Transverse colon (tissue), 4 donors: ENCODE measurements at regions not wholly inside any gene's neighbourhood (a gene's known extent, or its start where the extent isn't known, plus 50 kb on each side); places are given as distances from the start of the nearest gene placed in this dataset.

Source experiments
- DNase-seq: peaks from one replicate; pipeline ENCODE4 v3.0.0-alpha.2; 2019
- H3K27ac ChIP-seq, 4 donors: fragments of 200-600 bp; sonication (generic); 2 replicates each; pipeline ENCODE4 v1.5.1; 2016 to 2018; ENCODE audit warnings: inconsistent platforms in 4 of 4
- H3K27me3 ChIP-seq: fragments of 200-600 bp; sonication (generic); 2 replicates; pipeline ENCODE4 v1.5.1; 2017; ENCODE audit warnings: inconsistent platforms
- H3K36me3 ChIP-seq, 4 donors: fragments of 200-600 bp; sonication (generic); 2 replicates each; pipeline ENCODE4 v1.5.1; 2017 to 2019; ENCODE audit warnings: inconsistent platforms in 4 of 4
- H3K4me1 ChIP-seq, 4 donors: fragments of 200-600 bp; sonication (generic); 2 replicates each; pipeline ENCODE4 v1.5.1; 2017 to 2020; ENCODE audit warnings: inconsistent platforms in 4 of 4
- H3K4me3 ChIP-seq, 4 donors: fragments of 200-600 bp; sonication (generic); 1 replicate in 1 of 4; 2 replicates in 3 of 4; pipeline versions ENCODE4 v1.5.1 to v1.6.1; 2017 to 2019; ENCODE audit warnings: inconsistent platforms in 4 of 4
- H3K9me3 ChIP-seq, 2 donors: fragments of 200-600 bp; sonication (generic); 2 replicates each; pipeline ENCODE4 v1.5.1; 2017 to 2019; ENCODE audit warnings: inconsistent platforms in 2 of 2
- CTCF ChIP-seq, 5 experiments: fragments of 200-600 bp in 3 of 5; fragments of 450-650 bp in 2 of 5; sonication (generic) in 3 of 5; IDR thresholded peaks; 1 replicate in 2 of 5; 2 replicates in 3 of 5; pipeline ENCODE4 v1.5.1; 2016 to 2017; ENCODE audit warnings: antibody characterized with exemption in 5 of 5, inconsistent platforms in 3 of 5, mild to moderate bottlenecking in 2 of 5, moderate library complexity in 1 of 5
- EP300 ChIP-seq: sonication (generic); formaldehyde crosslinking; IDR thresholded peaks from one replicate; pipeline ENCODE4 v1.6.1; 2017; ENCODE audit warnings: antibody characterized with exemption, low read depth
- POLR2A ChIP-seq: fragments of 450-650 bp; IDR thresholded peaks from one replicate; pipeline ENCODE4 v1.6.1; 2016; ENCODE audit warnings: antibody characterized with exemption, mild to moderate bottlenecking, moderate library complexity
- POLR2AphosphoS5 ChIP-seq, 3 donors: sonication (generic); formaldehyde crosslinking; IDR thresholded peaks; one replicate each; pipeline ENCODE4 v1.6.1; 2016; ENCODE audit warnings: antibody characterized with exemption in 3 of 3
- WGBS, 2 donors: methylation state at CpG; one replicate each; pipeline ENCODE4 v1.1.5; 2018; ENCODE audit warnings: low coverage in 1 of 2; 5-methylcytosine and 5-hydroxymethylcytosine counted together
- in situ Hi-C, 4 donors: fragments of 200-750 bp; cut with MboI; loops; one replicate each; pipeline versions ENCODE4 v1.15.0 to v1.15.1; 2017; ENCODE audit warnings: low sequenced_read_pairs in 3 of 4, low pct_ligation_motif_present in 1 of 4, low pct_unique_long_range_greater_than_20kb in 1 of 4
- intact Hi-C: fragments of 100-400 bp; cut with DNase I; formaldehyde crosslinking; loops from one replicate; pipeline ENCODE4 v1.15.1; 2023; ENCODE audit warnings: low total_unique reads

DNA sequence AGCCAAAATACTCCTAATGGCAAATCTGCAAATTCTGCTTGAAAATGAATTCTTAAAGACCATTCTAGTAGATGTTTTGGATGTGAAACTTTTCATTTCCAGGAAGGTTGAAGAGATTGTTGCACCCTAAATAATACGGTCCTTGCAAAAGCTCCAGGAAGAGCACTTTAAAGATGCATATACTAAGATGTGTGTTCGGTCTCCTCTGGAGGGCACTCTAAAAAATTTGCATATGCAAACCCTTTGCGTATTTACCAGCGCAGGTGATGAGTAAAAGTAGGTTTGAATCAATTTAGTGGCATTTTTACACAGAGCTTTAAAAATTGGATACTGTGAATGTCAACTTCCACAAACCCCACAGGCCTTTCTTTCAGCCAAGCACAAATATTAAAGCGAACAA, 378.1 kb upstream of the SORCS1 start:
- 80 to 86% methylated on average over 3 to 5 of the region's 5 CpGs for WGBS, 2 donors
- Histone ChIP-seq H3K4me3 (no peak overlapping the region), H3K4me1 (no peaks in the 10 kb centered on the region), H3K36me3 (no peaks in the 10 kb centered on the region), H3K27ac (no peak overlapping the region), H3K27me3 (no peaks in the 10 kb centered on the region), H3K9me3 (no peaks in the 10 kb centered on the region)
- no peak for TF ChIP-seq POLR2AphosphoS5 (IDR thresholded peaks at IDR 0.05)
- no peak for TF ChIP-seq POLR2A
- no peak for TF ChIP-seq EP300
- in situ Hi-C loops (no loop called here), intact Hi-C loops (no loop called here)
- DNase-seq, result no peak

- no peaks in the 10 kb centered on the region for H3K27me3 ChIP-seq
- intact Hi-C loops (no loop called here), in situ Hi-C loops (no loop called here)
- WGBS, 2 donors, result 78 to 80% methylated on average over 1 of the region's 1 CpG
- no peaks in the 10 kb centered on the region for H3K9me3 ChIP-seq
- H3K27ac ChIP-seq, result no peak overlapping the region
- TF ChIP-seq CTCF (IDR thresholded peaks at IDR 0.05) (no peak), EP300 (no peak), POLR2AphosphoS5 (IDR thresholded peaks at IDR 0.05) (no peak), POLR2A (no peak)
- no peaks in the 10 kb centered on the region for H3K36me3 ChIP-seq
- no peak for DNase-seq
- H3K4me3 ChIP-seq, result no peak overlapping the region
- no peaks in the 10 kb centered on the region for H3K4me1 ChIP-seq
These were observed 377.5 kb upstream of the SORCS1 start for GRCh38 chr10:107542016-107542415.

- H3K4me1 ChIP-seq, result no peaks in the 10 kb centered on the region
- TF ChIP-seq CTCF (IDR thresholded peaks at IDR 0.05), result no peak
- no peak for TF ChIP-seq POLR2A
- TF ChIP-seq EP300, result no peak
- no peak for TF ChIP-seq POLR2AphosphoS5 (IDR thresholded peaks at IDR 0.05)
- no peak overlapping the region for H3K4me3 ChIP-seq
- intact Hi-C loops, result no loop called here
- H3K36me3 ChIP-seq, result no peaks in the 10 kb centered on the region
- no peak overlapping the region for H3K27ac ChIP-seq
- H3K27me3 ChIP-seq, result no peaks in the 10 kb centered on the region
- H3K9me3 ChIP-seq, result no peaks in the 10 kb centered on the region
- WGBS, 2 donors, result 92 to 100% methylated on average over 1 of the region's 1 CpG
- in situ Hi-C loops, result no loop called here
- DNase-seq, result no peak
These were observed 376.5 kb upstream of the SORCS1 start for GRCh38 chr10:107540981-107541380.

DNA sequence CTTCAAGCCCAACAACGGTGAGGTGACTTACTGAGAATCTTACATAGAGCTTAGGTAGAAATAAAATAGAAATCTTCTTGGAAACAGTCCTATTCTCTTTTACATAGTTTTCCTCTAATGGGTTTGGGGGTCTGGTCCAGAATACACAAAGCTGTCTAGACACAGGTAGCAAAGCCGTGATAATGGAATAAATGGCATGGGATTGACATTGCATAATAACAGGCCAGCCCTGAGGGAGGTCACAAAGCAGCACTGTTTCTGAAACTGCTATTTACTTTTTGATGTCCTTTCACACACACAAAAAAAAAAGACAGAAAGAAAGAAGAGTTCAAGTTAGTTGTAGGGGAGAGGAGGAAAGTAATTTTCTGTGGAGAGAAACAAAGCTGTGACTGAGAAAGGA, 364.8 kb upstream of the SORCS1 start:
- DNase-seq, result no peak
- Histone ChIP-seq H3K27me3 (no peaks in the 10 kb centered on the region), H3K36me3 (no peaks in the 10 kb centered on the region), H3K27ac (no peak overlapping the region), H3K9me3 (no peaks in the 10 kb centered on the region), H3K4me1 (no peaks in the 10 kb centered on the region), H3K4me3 (no peak overlapping the region)
- 67 to 78% methylated on average over 2 of the region's 2 CpGs for WGBS, 2 donors
- in situ Hi-C loops (no loop called here), intact Hi-C loops (no loop called here)
- no peak for TF ChIP-seq POLR2A

GRCh38 chr10:107520348-107520747, 355.8 kb upstream of the SORCS1 start:
- in situ Hi-C loops (no loop called here), intact Hi-C loops (no loop called here)
- DNase-seq, result no peak
- Histone ChIP-seq H3K27ac (no peak overlapping the region), H3K4me1 (peaks cover 0 to 12% (median 0%) of the 10 kb centered on the region in 4 donors), H3K27me3 (no peaks in the 10 kb centered on the region), H3K36me3 (no peaks in the 10 kb centered on the region), H3K4me3 (no peak overlapping the region), H3K9me3 (no peaks in the 10 kb centered on the region)
- TF ChIP-seq POLR2A, result no peak
- no peak for TF ChIP-seq POLR2AphosphoS5 (IDR thresholded peaks at IDR 0.05)
- TF ChIP-seq CTCF (IDR thresholded peaks at IDR 0.05), result no peak
- no peak for TF ChIP-seq EP300
- 92 to 100% methylated on average over 4 of the region's 4 CpGs for WGBS, 2 donors
